OCI-LY1 (cell line): ENCODE measurements at regions not wholly inside any gene's neighbourhood (a gene's known extent, or its start where the extent isn't known, plus 50 kb on each side); places are given as distances from the start of the nearest gene placed in this dataset.

Experiments
- EZH2 ChIP-seq: fragments of 200-600 bp; sonication (generic), shearing (Covaris generic); IDR thresholded peaks from 2 replicates; pipeline ENCODE4 v1.8.0; 2017; ENCODE audit warnings: borderline replicate concordance, mixed run types, mild to moderate bottlenecking, antibody characterized with exemption, low read length, moderate library complexity, mixed read lengths
- TF ChIP-seq, protein P1 (sequence below): fragments of 200-600 bp; sonication (generic), shearing (Covaris generic); IDR thresholded peaks from 2 replicates; pipeline ENCODE4 v1.5.1; 2017; ENCODE audit warnings: mild to moderate bottlenecking, antibody characterized with exemption, low read length, moderate library complexity, mixed read lengths

DNA sequence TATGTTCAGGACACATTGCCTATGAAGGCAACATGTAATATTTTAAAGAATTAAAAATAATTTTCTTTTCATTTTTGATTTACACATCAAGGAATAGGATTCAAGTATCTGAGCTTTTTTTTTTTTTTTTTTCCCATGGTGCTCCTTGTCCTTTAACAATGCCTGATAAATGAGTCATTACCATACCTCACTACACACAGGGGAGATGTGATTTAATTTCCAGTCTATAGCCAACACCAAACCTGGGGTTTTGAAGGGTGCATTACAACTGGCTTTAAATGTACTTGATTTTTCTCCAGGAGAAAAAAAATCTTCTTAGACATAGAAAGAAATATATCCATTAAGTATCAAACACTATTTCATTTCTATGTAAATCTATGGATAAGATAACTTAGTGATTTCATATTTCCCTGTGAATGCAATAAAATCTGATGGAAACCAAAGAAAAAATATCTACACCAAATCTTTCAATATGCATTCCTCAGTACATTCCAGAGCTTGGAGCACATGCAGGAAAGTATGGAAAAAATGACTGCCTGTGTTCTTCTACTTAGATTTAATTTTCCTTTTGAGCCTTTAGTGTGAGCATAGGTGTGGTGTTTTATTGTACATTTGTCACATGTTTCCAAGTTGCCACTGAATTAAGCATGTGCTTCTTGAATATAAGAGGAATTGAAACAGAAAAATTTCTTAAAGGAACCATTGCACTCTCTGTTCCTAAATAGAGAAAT is 204.8 kb upstream of the MEOX2 start:
- TF ChIP-seq, protein P1, sequence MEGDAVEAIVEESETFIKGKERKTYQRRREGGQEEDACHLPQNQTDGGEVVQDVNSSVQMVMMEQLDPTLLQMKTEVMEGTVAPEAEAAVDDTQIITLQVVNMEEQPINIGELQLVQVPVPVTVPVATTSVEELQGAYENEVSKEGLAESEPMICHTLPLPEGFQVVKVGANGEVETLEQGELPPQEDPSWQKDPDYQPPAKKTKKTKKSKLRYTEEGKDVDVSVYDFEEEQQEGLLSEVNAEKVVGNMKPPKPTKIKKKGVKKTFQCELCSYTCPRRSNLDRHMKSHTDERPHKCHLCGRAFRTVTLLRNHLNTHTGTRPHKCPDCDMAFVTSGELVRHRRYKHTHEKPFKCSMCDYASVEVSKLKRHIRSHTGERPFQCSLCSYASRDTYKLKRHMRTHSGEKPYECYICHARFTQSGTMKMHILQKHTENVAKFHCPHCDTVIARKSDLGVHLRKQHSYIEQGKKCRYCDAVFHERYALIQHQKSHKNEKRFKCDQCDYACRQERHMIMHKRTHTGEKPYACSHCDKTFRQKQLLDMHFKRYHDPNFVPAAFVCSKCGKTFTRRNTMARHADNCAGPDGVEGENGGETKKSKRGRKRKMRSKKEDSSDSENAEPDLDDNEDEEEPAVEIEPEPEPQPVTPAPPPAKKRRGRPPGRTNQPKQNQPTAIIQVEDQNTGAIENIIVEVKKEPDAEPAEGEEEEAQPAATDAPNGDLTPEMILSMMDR = no peak
- TF ChIP-seq EZH2 = no peak
